ENCODE measurements at regions not wholly inside any gene's neighbourhood (a gene's known extent, or its start where the extent isn't known, plus 50 kb on each side); places are given as distances from the start of the nearest gene placed in this dataset.

- TF ChIP-seq, protein P1, sequence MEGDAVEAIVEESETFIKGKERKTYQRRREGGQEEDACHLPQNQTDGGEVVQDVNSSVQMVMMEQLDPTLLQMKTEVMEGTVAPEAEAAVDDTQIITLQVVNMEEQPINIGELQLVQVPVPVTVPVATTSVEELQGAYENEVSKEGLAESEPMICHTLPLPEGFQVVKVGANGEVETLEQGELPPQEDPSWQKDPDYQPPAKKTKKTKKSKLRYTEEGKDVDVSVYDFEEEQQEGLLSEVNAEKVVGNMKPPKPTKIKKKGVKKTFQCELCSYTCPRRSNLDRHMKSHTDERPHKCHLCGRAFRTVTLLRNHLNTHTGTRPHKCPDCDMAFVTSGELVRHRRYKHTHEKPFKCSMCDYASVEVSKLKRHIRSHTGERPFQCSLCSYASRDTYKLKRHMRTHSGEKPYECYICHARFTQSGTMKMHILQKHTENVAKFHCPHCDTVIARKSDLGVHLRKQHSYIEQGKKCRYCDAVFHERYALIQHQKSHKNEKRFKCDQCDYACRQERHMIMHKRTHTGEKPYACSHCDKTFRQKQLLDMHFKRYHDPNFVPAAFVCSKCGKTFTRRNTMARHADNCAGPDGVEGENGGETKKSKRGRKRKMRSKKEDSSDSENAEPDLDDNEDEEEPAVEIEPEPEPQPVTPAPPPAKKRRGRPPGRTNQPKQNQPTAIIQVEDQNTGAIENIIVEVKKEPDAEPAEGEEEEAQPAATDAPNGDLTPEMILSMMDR (IDR thresholded peaks at IDR 0.05; ENCODE audit: insufficient read depth, low read depth, low read length): no peak
- no peak for TF ChIP-seq EZH2 (IDR thresholded peaks at IDR 0.05; ENCODE audit: insufficient read depth, low read length)
These were observed 266.8 kb upstream of the SMIM21 start for GRCh38 chr18:75694292-75694691.

Data from astrocyte (in vitro differentiated cells and primary cell).